ENCODE measurements at regions not wholly inside any gene's neighbourhood (a gene's known extent, or its start where the extent isn't known, plus 50 kb on each side); places are given as distances from the start of the nearest gene placed in this dataset.
A peak's percentile ranks its signal among the peaks of the same experiment; 100 is the strongest.
"Not testable (repeated sequence)": the region's sequence is repeated elsewhere in the genome, so short reads cannot be mapped to it uniquely, and the experiment has no call there.

- no peak for DNase-seq
These were observed 92.7 kb downstream of the NCOR2 start for GRCh38 chr12:124474709-124475108.

- no peak for DNase-seq
These were observed 94.6 kb downstream of the NCOR2 start for GRCh38 chr12:124472690-124473279.

- DNase-seq: no peak
These were observed 95.6 kb downstream of the NCOR2 start for GRCh38 chr12:124471828-124472227.

GRCh38 chr12:124470806-124471205, 96.6 kb downstream of the NCOR2 start:
- DNase-seq: no peak

- no peak for DNase-seq
These were observed 97.3 kb downstream of the NCOR2 start for GRCh38 chr12:124470139-124470538.

- peak; percentile 10 to 13 for DNase-seq
These were observed 98.1 kb downstream of the NCOR2 start for GRCh38 chr12:124469193-124469888.

GRCh38 chr12:124467549-124467948, 99.9 kb downstream of the NCOR2 start:
- not testable (repeated sequence) for DNase-seq

- peak; percentile 70 to 74 for DNase-seq
These were observed 100.9 kb downstream of the NCOR2 start for GRCh38 chr12:124466216-124467128.

GRCh38 chr12:124465473-124465872, 101.9 kb downstream of the NCOR2 start:
- no peak for DNase-seq

- DNase-seq: no peak
These were observed 102.6 kb downstream of the NCOR2 start for GRCh38 chr12:124464830-124465229.

GRCh38 chr12:124464062-124464461, 103.3 kb downstream of the NCOR2 start:
- peak in 1 of 2 donors; percentile 7 for DNase-seq

- DNase-seq: no peak
These were observed 104.0 kb downstream of the NCOR2 start for GRCh38 chr12:124463341-124463921.

- no peak for DNase-seq
These were observed 104.7 kb downstream of the NCOR2 start for GRCh38 chr12:124462750-124463149.

GRCh38 chr12:124461851-124462623, 105.4 kb downstream of the NCOR2 start:
- DNase-seq: no peak

- DNase-seq: no peak
These were observed 106.2 kb downstream of the NCOR2 start for GRCh38 chr12:124461241-124461673.

- DNase-seq: no peak
These were observed 106.6 kb downstream of the NCOR2 start for GRCh38 chr12:124460771-124461170.

- no peak for DNase-seq
These were observed 107.4 kb downstream of the NCOR2 start for GRCh38 chr12:124459852-124460645.

- no peak for DNase-seq
These were observed 108.2 kb downstream of the NCOR2 start for GRCh38 chr12:124458992-124459851.

- DNase-seq: no peak
These were observed 109.0 kb downstream of the NCOR2 start for GRCh38 chr12:124458220-124458991.
